Testis (tissue), 2 donors: ENCODE measurements at regions not wholly inside any gene's neighbourhood (a gene's known extent, or its start where the extent isn't known, plus 50 kb on each side); places are given as distances from the start of the nearest gene placed in this dataset.

ENCODE experiments used
- DNase-seq: peaks from one replicate; pipeline ENCODE4 v3.0.0-alpha.2; 2019
- H3K27ac ChIP-seq, 2 donors: fragments of 200-600 bp; sonication (generic); one replicate each; pipeline ENCODE4 v1.5.1; 2019
- H3K27me3 ChIP-seq: fragments of 200-600 bp; sonication (generic); one replicate; pipeline ENCODE4 v1.5.1; 2019
- H3K36me3 ChIP-seq: fragments of 200-600 bp; sonication (generic); one replicate; pipeline ENCODE4 v1.5.1; 2017; ENCODE audit warnings: low read depth; ENCODE audit errors: missing control alignments
- H3K4me1 ChIP-seq: fragments of 200-600 bp; sonication (generic); one replicate; pipeline ENCODE4 v1.5.1; 2019
- H3K4me3 ChIP-seq, 2 donors: fragments of 200-600 bp; sonication (generic); one replicate each; pipeline ENCODE4 v1.5.1; 2017 to 2019
- H3K9me3 ChIP-seq: fragments of 200-600 bp; sonication (generic); one replicate; pipeline ENCODE4 v1.5.1; 2017
- CTCF ChIP-seq, 3 experiments: fragments of 450-650 bp in 2 of 3; fragments of 200-600 bp in 1 of 3; sonication (generic) in 1 of 3; IDR thresholded peaks; one replicate each; pipeline ENCODE4 v1.5.1; 2016 to 2019; ENCODE audit warnings: antibody characterized with exemption in 3 of 3, mild to moderate bottlenecking in 2 of 3, moderate library complexity in 1 of 3
- POLR2A ChIP-seq: fragments of 450-650 bp; IDR thresholded peaks from one replicate; pipeline ENCODE4 v1.6.1; 2017; ENCODE audit warnings: antibody characterized with exemption, mild to moderate bottlenecking, moderate library complexity
- WGBS, 2 donors: methylation state at CpG; one replicate each; pipeline ENCODE4 v1.1.5; 2018; 5-methylcytosine and 5-hydroxymethylcytosine counted together
- intact Hi-C: fragments of 100-400 bp; cut with DNase I; formaldehyde crosslinking; loops from one replicate; pipeline ENCODE4 v1.15.1; 2023; ENCODE audit warnings: low total_unique reads

DNA sequence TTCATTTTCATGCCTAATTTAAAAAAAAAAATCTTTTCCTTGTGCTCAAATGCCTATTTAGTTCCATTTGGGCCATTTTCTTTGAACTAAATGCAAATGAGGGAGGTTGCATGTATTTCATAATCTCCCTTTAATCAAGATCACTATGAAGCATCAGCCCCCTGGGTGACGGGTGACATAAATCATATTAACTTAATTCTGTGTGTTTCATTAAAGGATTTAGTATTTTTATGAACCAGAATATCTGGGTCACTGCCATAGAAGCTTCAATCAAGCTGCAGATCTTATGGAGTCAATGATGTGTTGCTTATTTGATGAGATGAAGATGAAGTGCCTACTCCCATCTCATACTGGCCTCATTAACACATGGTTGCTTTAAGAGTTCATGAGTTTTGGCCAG, 301.9 kb upstream of the PRKCQ start:
- Histone ChIP-seq H3K9me3 (no peaks in the 10 kb centered on the region), H3K27ac (no peak overlapping the region), H3K36me3 (no peaks in the 10 kb centered on the region), H3K27me3 (no peaks in the 10 kb centered on the region), H3K4me3 (no peak overlapping the region), H3K4me1 (no peaks in the 10 kb centered on the region)
- 38 to 94% methylated on average over 1 of the region's 1 CpG for WGBS, 2 donors
- DNase-seq: no peak
- intact Hi-C loops: no loop called here
- TF ChIP-seq CTCF (IDR thresholded peaks at IDR 0.05): no peak
- no peak for TF ChIP-seq POLR2A

- H3K9me3 ChIP-seq: no peaks in the 10 kb centered on the region
- intact Hi-C loops: no loop called here
- no peak for DNase-seq
- H3K27ac ChIP-seq: no peak overlapping the region
- TF ChIP-seq CTCF (IDR thresholded peaks at IDR 0.05) (no peak), POLR2A (no peak)
- 31 to 37% methylated on average over 11 of the region's 11 CpGs for WGBS, 2 donors
- no peaks in the 10 kb centered on the region for H3K4me1 ChIP-seq
- H3K36me3 ChIP-seq: no peaks in the 10 kb centered on the region
- no peaks in the 10 kb centered on the region for H3K27me3 ChIP-seq
- H3K4me3 ChIP-seq: no peak overlapping the region
Observed at GRCh38 chr10:6877722-6878392, 297.8 kb upstream of the PRKCQ start.

DNA sequence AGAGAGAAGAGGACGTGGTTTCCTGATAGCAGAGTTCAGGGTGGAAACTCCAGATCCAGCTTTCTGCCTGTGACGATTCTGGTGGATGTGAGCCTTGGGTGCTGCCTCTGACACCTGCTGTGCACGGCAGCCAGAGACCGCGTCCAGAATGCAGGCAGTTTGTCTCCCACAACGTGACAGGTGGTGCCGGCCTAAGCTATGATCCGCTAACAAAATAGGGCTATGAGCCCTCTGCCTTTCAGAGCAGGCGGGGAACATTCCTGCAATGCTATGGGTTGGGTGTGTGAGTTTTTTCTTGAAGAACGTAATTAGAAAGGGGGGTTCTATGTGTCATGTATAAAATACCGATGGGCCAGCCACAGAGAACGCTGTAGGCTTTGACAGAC, 297.3 kb upstream of the PRKCQ start:
- Histone ChIP-seq H3K9me3 (no peaks in the 10 kb centered on the region), H3K4me1 (no peaks in the 10 kb centered on the region), H3K27me3 (no peaks in the 10 kb centered on the region), H3K36me3 (no peaks in the 10 kb centered on the region), H3K4me3 (no peak overlapping the region), H3K27ac (no peak overlapping the region)
- no peak for TF ChIP-seq CTCF (IDR thresholded peaks at IDR 0.05)
- TF ChIP-seq POLR2A: no peak
- WGBS, 2 donors: 28 to 43% methylated on average over 12 of the region's 12 CpGs
- intact Hi-C loops: no loop called here
- no peak for DNase-seq

DNA sequence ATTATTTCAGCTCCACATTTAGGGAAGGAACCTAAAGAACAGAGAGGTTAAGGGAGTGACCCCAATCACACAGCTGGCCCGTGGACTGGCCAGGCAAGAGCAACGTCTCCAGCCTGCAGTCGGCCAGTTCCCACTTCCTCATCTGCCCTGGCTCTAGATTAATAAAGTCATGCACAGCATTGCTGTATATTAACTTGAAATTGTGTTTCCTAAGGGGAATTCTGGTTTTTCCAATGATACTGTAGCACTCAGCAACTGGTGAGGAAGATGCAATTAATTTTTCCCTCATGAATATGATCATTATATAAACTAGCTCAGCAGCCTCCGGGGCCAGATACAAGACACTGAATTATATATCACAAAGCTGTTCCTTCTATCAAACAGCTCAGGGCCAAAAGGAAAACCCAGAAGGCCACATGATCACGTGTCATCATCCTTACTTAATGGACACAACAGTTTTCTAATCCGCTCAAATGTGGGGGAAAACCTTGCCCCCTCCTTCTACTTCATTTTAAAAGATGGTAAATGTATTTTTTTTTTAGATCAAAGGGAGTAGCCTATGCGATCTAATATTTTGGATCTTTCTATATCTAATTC, 295.3 kb upstream of the PRKCQ start:
- TF ChIP-seq CTCF (IDR thresholded peaks at IDR 0.05) (no peak), POLR2A (no peak)
- intact Hi-C loops: no loop called here
- 59 to 69% methylated on average over 7 of the region's 7 CpGs for WGBS, 2 donors
- Histone ChIP-seq H3K27ac (no peak overlapping the region), H3K36me3 (no peaks in the 10 kb centered on the region), H3K4me1 (no peaks in the 10 kb centered on the region), H3K4me3 (no peak overlapping the region), H3K27me3 (no peaks in the 10 kb centered on the region), H3K9me3 (no peaks in the 10 kb centered on the region)
- DNase-seq: no peak

DNA sequence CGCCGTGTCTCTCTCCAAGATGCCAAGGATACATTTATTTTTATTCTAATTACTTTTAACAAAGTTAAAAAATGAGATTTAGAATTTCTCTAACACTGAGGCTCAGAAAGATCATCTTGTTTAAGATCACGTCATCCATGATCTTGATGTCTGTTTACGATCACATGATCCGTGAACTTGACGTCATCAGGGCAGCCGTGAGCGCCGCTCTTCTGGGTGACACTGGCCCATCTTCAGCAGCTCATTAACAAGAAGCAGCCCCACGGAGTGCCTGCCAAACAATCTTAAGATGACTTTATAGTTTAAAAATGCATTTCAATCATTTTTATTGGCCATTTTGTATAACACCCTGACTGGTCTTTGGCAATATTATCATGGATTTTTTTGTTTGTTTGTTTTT, 291.1 kb upstream of the PRKCQ start:
- Histone ChIP-seq H3K4me3 (no peak overlapping the region), H3K9me3 (no peaks in the 10 kb centered on the region), H3K4me1 (no peaks in the 10 kb centered on the region), H3K27ac (no peak overlapping the region), H3K36me3 (no peaks in the 10 kb centered on the region), H3K27me3 (no peaks in the 10 kb centered on the region)
- WGBS, 2 donors: 62 to 75% methylated on average over 10 of the region's 10 CpGs
- TF ChIP-seq CTCF (IDR thresholded peaks at IDR 0.05) (no peak), POLR2A (no peak)
- DNase-seq: peak; percentile 31
- intact Hi-C loops: no loop called here
